GM13976 (cell line): ENCODE measurements at regions not wholly inside any gene's neighbourhood (a gene's known extent, or its start where the extent isn't known, plus 50 kb on each side); places are given as distances from the start of the nearest gene placed in this dataset.

ENCODE experiments used
- DNase-seq: peaks from one replicate; pipeline ENCODE4 v3.0.0; 2012; ENCODE audit warnings: low spot score
- in situ Hi-C: fragments of 300-500 bp; cut with MboI; formaldehyde crosslinking; loops from one replicate; pipeline ENCODE4 v1.12.0; 2022; ENCODE audit warnings: low sequenced_read_pairs, mixed read lengths, inconsistent platforms; ENCODE audit not compliant: unreplicated experiment
- TF ChIP-seq, protein P1 (sequence below): IDR thresholded peaks from 2 replicates; pipeline ENCODE4 v1.5.1; 2012; ENCODE audit warnings: borderline replicate concordance, mild to moderate bottlenecking; ENCODE audit not compliant: insufficient read depth; ENCODE audit errors: extremely low read depth, missing control alignments, control extremely low read depth

DNA sequence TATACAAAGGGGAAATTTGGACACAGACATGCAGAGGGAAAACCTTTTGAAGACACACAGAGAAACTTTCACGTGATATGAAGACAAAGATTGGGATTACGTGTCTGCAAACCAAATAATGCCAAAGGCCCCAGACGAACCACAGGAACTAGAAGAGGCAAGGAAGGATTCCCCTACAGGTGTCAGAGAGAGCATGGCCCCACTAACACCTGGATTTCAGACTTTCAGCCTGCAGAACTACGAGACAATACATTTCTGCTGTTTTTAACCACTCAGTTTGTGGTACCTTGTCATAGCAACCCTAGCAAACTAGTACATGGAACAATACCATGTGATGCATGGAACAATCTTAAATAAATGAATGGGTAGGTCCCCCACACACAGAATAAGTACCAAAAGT is 341.0 kb downstream of the HDGFL1 start:
- DNase-seq = no peak
- TF ChIP-seq, protein P1, sequence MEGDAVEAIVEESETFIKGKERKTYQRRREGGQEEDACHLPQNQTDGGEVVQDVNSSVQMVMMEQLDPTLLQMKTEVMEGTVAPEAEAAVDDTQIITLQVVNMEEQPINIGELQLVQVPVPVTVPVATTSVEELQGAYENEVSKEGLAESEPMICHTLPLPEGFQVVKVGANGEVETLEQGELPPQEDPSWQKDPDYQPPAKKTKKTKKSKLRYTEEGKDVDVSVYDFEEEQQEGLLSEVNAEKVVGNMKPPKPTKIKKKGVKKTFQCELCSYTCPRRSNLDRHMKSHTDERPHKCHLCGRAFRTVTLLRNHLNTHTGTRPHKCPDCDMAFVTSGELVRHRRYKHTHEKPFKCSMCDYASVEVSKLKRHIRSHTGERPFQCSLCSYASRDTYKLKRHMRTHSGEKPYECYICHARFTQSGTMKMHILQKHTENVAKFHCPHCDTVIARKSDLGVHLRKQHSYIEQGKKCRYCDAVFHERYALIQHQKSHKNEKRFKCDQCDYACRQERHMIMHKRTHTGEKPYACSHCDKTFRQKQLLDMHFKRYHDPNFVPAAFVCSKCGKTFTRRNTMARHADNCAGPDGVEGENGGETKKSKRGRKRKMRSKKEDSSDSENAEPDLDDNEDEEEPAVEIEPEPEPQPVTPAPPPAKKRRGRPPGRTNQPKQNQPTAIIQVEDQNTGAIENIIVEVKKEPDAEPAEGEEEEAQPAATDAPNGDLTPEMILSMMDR = no peak
- in situ Hi-C loops = no loop called here

DNA sequence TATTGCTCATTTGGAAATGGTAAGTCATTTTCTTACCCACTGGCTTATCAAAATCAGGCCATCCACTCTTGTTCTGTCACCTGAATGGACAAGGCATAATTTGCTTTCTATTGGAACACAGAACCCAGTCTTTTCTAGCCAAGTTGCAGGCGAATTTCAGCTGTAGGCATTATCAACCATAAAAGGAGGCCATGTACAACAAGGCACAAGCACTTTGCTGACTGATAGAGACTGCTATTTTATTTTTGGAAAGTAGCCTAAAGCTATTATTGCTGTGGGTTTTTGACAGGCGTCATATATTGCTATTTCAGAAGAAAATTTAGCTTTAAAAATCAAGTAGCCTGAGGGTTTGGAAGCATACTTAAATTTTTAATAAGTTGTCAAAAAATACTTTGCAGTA is 344.2 kb downstream of the HDGFL1 start:
- TF ChIP-seq, protein P1 = no peak
- DNase-seq = no peak
- in situ Hi-C loops = no loop called here

DNA sequence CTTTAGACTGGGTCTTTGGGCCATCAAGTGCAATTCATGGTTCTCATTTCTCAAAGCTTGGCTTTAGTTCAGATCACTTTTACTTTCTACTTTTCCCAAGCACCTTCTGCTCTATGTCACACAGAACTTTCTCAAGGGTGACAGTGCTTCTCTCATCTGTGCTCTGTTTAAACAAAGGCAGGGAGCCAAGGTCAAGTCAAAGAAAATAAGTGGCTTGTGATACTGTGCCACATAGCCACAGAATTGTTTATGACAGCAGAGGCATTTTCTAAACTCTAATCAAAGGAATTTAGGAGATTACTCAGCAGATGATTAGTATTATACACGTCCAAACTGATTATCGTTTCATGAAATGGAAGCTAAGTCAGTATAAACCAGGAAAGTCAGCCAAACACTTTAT is 348.0 kb downstream of the HDGFL1 start:
- in situ Hi-C loops = no loop called here
- TF ChIP-seq, protein P1 = no peak
- DNase-seq = no peak

DNA sequence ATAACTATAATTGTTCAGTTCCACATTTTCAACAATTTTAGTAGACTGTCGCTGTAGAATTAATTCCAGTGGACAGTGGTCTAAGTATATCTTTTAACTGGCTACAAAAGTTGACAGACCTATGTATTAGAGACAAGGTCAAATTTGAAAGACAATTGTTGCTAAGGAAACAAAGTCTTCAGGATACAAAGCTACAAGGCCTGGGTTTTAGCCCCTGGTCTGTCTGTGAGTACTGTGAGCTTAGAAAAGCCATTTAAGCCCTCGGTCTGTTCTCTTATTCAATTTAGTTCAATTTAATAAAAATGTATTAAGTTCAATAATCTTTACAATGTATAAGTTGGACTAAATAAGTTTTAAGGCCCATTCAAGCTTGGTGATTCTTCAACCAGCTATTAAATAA is 352.5 kb downstream of the HDGFL1 start:
- in situ Hi-C loops = no loop called here
- DNase-seq = no peak
- TF ChIP-seq, protein P1 = no peak

DNA sequence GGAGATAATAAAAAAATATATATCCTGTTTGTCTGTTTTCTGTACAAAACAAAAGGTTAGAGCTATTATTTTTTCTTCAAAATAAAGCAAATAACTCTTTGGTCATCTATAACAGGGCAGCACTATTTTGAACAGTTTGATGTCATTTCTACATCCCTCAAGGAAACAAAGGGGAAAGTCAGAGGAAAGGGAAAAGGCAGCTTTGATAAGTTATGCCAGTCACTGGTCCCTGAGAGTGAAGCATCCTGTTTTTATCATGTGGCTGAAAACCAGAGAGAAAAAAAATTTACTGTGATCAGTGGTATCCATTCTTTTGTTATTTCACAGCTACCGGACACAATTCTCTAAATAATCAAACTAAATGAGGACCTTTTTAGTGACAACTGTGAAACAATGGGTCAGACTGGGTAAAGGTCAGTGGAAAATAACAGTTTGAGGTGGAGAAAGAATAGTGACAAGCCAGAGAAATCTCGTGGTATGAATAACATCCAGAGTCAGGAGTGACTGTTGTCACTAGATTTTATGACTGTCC is 356.0 kb downstream of the HDGFL1 start:
- TF ChIP-seq, protein P1 = no peak
- in situ Hi-C loops = no loop called here

DNA sequence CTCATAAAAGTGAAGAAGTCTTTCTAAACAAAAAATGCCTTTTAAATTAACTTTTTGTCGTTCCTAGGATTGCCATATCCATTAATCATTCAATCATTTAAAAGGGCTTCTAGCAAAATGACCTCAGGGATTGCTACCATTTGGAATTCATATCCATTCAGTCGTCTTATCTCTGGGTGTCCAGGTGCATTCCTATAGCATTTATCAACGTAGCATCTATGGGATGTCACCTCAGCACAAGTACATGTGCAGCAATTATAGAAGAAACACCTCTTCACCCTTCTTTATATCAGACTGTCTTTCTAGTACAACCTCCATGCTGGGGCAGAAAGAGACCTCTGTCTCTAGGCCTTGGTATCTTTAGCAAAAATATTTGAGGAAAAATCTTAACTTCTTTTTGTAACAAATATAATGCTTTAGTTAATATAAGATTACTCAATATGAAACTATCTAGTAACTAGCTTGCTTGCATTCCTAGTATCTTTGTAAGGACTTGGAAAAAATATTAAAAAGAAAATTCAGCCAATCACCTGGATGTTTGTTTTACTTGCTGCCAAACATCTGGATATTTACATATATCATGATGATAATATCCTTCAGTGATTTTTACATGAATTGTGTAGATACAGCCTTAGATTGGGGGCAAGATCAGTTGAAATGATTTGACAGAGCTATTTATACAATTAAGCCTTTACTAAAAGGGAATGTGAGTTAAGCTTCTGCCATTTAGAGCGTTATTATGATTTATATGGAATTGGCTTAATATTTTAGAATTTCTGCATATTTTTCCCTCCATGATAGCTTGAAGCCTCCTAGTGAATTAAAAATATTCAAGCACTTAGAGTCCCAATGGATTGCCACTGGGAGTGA is 356.8 kb downstream of the HDGFL1 start:
- DNase-seq = no peak
- in situ Hi-C loops = no loop called here
- TF ChIP-seq, protein P1 = no peak

More for the DNA sequence above, 356.0 kb downstream of the HDGFL1 start:
- DNase-seq = no peak
